ENCODE measurements at regions not wholly inside any gene's neighbourhood (a gene's known extent, or its start where the extent isn't known, plus 50 kb on each side); places are given as distances from the start of the nearest gene placed in this dataset.

DNA sequence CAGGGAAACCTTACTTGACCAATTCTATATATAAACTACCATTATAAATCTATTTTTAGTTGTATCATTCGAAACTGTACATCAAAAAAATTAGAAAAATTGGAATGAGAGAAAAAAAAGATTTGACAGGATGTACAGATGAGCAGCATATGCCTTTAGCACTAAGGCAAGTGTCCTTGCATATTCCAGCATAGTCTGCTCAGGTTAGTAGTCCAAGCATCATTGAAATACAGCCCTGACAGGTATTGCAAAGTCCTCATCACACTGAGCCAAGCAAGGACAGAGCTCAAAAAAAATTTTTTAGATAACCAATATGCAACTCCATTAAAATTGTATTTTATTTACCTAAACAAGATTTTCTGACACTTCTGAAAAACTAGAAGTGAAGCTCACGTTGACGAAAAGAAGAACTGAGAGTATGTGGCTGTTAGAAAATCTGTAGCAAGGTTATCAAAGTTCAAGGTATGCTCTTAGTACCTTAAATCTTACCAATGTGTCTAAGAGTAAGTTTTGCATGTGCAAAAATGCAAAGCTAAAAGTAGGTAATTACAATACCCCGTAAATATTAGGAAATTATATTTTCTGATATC is 465.6 kb upstream of the ADGRL4 start:
- DNase-seq (ENCODE audit: low spot score), result peak; percentile 23
- TF ChIP-seq, protein P1, sequence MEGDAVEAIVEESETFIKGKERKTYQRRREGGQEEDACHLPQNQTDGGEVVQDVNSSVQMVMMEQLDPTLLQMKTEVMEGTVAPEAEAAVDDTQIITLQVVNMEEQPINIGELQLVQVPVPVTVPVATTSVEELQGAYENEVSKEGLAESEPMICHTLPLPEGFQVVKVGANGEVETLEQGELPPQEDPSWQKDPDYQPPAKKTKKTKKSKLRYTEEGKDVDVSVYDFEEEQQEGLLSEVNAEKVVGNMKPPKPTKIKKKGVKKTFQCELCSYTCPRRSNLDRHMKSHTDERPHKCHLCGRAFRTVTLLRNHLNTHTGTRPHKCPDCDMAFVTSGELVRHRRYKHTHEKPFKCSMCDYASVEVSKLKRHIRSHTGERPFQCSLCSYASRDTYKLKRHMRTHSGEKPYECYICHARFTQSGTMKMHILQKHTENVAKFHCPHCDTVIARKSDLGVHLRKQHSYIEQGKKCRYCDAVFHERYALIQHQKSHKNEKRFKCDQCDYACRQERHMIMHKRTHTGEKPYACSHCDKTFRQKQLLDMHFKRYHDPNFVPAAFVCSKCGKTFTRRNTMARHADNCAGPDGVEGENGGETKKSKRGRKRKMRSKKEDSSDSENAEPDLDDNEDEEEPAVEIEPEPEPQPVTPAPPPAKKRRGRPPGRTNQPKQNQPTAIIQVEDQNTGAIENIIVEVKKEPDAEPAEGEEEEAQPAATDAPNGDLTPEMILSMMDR (IDR thresholded peaks at IDR 0.05; ENCODE audit: extremely low read depth, missing control alignments), result no peak

DNA sequence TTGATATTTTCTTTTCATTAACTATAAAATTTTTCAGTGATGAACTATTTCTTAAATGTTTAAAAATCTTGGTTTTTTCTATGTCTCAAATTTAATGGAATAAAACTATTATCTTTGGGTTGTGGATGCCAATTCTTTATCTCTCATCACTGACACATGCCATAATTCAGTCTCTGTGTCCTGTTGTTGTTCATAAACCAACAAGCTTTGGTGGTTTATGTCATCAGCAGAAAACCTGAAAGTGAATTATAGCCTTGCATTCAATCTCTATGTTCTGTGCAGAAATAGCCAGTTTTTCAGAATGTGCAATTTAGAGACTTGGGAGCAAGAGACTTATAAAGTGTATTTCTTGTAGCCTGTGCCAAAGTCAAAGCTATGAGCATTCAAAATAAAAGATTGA is 462.6 kb upstream of the ADGRL4 start:
- DNase-seq (ENCODE audit: low spot score), result no peak
- TF ChIP-seq, protein P1 (IDR thresholded peaks at IDR 0.05; ENCODE audit: extremely low read depth, missing control alignments), result no peak

DNA sequence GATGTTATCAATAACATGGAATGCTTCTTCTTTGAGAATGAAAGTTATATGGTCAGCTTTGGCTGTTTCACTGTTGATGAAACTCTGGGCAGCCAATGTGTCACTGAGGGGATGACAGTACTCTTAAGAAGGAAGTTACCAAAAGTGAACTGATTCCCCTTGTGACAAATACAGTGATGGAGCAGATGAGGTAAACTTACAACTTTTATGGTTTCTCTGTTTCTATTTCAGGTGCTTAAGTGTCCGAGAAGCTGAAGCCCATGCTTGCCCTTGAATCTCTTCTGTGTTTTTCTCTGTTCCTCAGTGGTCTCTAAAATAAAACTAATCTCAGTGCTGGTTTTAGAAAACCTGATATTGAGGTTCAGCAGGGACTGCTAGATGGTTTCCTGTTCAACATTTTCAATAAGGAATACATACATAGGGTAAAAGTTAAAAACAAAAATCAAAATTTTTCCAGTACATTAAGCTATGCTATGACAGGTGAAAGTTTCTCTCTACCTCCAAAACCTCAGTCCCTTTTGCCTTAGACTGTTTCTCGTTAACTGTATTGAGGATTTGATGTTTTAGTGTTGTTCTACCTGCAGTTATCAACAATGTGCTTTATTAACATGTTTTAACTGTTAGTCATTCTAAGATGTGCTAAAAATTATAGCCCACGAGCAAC is 454.4 kb upstream of the ADGRL4 start:
- TF ChIP-seq, protein P1 (IDR thresholded peaks at IDR 0.05; ENCODE audit: extremely low read depth, missing control alignments), result no peak
- DNase-seq (ENCODE audit: low spot score), result peak; percentile 68

DNA sequence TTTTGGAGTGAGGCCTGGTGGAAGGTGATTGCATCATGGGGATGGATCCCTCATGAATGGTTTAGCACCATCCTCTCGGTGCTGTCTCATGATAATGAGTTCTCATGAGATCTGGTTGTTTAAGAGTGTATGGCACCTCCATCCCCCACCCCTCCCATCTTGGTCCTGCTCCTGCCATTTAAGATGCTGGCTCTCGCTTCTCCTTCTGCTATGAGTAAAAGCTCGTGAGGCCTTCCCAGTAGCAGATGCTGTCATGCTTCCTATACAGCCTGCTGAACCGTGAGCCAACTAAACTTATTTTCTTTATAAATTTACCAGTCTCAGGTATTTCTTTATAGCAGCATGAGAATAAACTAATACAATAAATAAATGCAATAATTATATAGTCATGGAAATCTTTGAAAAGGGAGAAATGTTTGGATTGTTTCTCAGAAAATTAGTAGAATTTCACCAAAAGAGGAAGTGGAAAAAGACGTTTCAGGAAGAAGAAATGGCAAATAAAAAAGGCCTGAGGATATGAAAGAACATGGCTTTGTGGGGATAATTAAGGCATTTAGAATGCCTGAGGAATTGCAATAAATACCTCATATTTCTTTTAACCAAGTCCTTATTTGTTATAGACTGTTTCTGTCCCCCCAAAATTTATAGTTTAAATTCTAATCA is 451.2 kb upstream of the ADGRL4 start:
- no peak for DNase-seq (ENCODE audit: low spot score)
- TF ChIP-seq, protein P1 (IDR thresholded peaks at IDR 0.05; ENCODE audit: extremely low read depth, missing control alignments), result no peak

DNA sequence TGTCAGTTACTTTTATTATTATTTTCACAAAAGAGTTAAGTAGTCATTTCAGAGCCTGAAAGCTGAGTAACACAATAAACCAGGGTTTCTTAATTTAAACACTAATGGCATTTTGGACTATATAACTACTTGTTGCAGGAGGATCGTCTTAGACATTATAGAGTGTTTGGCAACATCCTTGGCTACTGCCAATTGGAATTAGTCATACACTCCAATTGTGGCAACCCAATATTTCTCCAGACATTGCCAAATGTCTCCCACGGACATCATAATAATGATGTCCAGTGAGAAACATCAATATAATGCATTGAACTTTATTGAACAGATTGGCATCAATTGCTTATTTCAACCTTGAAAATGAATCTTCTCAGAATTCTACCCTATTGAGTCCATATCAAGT is 441.9 kb upstream of the ADGRL4 start:
- TF ChIP-seq, protein P1 (IDR thresholded peaks at IDR 0.05; ENCODE audit: extremely low read depth, missing control alignments), result no peak
- no peak for DNase-seq (ENCODE audit: low spot score)

DNA sequence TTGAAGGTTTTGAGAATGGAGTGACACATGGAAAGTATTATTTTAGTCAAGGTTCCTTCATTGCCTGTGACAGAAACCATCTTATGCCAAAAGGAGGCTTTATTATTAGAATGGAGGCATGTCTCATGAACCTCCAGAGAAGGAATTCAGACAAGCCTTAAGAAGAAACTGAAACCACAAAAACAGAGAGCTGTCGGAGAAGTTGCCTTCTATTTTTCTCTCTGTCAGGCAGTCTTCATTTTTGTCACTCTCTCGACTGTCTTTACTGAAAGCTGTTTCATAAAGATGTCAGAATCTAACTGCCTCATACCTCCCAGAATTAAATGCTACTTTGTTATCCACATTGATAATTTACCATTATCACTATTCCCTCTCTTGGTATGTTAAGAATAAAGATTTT is 434.7 kb upstream of the ADGRL4 start:
- TF ChIP-seq, protein P1 (IDR thresholded peaks at IDR 0.05; ENCODE audit: extremely low read depth, missing control alignments), result no peak
- no peak for DNase-seq (ENCODE audit: low spot score)

DNA sequence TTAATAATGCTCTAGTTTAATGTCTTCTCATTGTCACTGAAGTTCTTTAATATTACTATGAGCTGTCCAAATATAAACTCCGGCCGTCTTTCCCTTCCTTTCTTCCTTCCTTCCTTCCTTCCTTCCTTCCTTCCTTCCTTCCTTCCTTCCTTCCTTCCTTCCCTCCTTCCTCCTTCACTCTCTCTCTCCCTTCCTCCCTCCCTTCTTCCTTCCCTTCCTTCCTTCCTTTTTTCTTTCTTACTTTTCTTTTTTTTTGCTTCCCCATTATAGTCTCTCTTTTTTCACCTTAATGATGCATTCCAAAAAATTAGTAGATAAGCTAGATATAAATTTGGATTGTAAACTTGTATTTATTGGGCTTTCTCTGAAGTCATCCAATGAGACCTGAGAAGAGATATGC is 431.0 kb upstream of the ADGRL4 start:
- no peak for DNase-seq (ENCODE audit: low spot score)
- TF ChIP-seq, protein P1 (IDR thresholded peaks at IDR 0.05; ENCODE audit: extremely low read depth, missing control alignments), result no peak
